Right renal pelvis (tissue), 4 donors: ENCODE measurements at regions not wholly inside any gene's neighbourhood (a gene's known extent, or its start where the extent isn't known, plus 50 kb on each side); places are given as distances from the start of the nearest gene placed in this dataset.

Experiments used
- DNase-seq, 4 donors: peaks; one replicate each; pipeline ENCODE4 v3.0.0-alpha.2; 2013; ENCODE audit warnings: low read depth in 4 of 4, low spot score in 3 of 4, missing footprints in 1 of 4

DNA sequence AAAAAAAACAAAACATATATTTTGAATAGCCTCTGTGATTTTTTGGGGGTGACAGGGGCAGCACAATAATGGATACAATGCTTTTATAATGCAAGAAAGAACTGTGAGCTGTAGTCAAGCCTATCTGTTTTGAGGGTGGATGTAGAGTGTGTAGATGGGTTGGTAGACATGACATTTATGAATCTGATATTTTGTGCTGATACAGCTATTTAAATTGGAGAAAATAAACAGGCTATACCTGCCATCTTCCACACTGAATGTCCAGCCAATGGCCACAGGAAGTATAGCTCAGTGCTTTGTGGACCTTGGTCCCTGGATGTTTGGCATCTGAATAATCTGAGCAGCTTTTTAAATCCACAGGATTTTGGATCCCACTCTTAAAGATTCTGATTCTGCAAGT, 175.0 kb downstream of the NEDD1 start:
- DNase-seq = no peak

DNA sequence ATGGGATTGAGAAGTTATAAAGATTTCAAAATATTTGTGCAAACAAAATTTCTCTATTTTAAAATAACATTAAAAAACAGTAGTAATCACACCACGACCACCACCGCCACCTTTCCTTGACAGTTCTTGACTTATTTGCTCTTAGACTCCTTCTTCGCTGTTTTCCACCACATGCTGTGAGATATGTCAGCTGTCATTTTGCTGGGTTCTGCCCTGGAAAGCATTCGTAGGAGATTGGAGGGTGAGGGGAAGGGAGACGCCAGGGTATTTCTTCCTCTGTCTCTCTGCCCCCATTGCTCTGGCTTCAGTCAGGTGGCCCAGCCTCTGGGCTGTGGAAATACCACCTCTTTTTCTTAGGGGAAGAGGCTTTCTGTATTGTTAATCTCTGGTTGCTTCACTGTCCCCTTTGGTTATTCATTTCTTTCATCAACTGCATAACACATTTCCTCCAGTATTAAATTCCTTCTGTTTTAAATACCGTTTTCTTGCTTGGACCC, 186.2 kb downstream of the NEDD1 start:
- DNase-seq = no peak

DNA sequence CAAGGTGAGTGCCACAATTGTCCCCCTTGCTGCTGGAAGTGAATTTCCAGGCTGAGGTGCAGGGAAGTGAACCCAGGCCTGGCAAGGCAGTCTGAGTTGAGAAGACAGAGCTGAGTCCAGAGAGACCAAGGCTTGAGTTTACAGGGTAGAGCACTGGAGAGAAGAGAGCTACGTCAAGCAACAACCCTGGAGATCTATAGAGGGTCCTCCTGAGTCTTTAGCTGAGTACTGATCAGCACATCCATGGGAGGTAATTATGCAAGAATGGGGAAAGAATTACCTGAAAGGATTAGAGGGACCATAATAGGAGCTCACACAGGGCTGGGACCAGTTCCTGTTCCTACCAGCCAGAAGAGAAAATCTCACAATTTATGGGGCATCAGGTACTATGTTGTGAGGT, 190.7 kb downstream of the NEDD1 start:
- DNase-seq = no peak

DNA sequence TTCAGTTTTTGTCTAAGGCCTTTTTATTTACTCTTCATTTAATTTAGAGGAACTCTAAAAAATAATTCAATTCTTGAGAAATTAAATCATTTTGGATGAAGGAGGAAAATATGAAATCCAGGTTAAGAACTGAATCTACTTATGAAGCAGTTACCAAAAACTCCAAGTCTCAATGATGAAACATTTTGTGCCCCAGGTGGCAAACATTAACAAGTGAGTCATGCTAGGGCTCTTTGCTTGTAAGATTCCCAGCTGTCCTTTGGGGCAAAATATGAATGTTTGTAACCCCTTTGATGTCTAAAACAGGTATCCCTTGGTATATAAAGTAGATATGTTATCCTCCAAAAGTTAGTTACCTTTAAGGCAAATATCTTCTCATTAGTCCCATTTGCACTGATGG, 202.4 kb downstream of the NEDD1 start:
- no peak for DNase-seq

DNA sequence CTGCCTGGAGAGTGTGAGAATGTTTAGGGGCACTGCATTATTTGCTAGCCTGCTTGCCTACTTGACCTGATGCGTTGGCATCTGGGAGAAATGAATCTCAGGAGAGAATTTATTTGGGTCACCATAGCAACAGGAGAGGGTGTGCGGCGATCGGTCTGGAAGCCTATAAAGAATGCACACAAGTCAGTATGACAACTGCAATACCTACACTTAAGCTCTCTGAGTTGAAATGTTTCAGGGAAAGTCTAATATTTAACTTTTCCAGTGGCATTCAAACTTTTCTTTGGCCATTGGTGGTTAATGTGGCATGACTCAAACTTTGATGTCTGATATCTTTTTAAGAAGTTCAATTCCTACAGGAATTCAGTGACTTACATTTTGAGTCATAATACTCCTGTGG, 205.1 kb downstream of the NEDD1 start:
- DNase-seq = peak in 1 of 4 donors; percentile 15

DNA sequence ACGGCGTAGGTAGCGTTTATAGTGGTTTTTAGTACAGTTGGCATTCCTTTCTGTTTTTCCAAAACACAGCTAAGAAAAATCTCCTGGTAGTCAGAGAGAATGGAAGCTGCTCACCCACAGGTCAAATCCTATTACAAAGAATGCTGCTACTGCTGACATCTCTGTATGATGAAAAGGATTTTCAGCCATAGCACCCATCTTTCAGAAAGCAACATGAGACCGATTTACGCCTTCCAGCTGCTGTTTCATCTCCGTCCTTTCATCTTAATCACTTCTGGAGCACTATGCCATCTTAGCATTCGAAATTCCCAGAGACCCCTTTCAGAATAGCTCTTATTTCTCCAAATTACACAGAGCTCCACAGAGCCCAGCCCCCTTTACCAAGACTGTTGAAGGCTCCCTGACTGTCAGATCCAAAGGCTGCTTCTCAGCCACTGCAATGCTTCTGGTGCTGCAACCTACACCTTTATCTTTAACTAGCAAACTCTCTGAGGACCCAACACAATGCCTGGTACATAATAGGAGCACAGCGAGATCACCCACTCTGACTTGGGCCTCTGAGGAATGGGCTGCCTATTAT, 211.8 kb downstream of the NEDD1 start:
- DNase-seq = no peak

DNA sequence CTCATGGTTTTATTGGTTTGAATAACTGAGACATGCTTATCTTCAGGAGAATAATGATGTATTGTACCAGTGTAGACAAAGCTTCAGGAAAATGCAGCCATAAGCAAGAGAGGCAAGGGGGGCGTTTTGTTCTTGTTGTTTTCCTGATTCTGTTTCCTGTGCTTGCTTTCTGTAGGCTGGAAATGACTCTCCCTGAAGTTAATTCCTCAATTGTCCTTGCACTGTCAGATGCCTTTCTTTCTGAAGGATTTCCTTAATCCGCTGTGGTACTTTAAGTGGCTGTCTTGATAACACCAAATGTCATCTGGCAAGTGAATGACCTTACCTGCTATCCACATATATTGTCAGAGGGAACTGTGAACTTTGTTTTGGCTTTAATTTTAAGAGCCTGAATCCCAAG, 220.0 kb downstream of the NEDD1 start:
- no peak for DNase-seq

DNA sequence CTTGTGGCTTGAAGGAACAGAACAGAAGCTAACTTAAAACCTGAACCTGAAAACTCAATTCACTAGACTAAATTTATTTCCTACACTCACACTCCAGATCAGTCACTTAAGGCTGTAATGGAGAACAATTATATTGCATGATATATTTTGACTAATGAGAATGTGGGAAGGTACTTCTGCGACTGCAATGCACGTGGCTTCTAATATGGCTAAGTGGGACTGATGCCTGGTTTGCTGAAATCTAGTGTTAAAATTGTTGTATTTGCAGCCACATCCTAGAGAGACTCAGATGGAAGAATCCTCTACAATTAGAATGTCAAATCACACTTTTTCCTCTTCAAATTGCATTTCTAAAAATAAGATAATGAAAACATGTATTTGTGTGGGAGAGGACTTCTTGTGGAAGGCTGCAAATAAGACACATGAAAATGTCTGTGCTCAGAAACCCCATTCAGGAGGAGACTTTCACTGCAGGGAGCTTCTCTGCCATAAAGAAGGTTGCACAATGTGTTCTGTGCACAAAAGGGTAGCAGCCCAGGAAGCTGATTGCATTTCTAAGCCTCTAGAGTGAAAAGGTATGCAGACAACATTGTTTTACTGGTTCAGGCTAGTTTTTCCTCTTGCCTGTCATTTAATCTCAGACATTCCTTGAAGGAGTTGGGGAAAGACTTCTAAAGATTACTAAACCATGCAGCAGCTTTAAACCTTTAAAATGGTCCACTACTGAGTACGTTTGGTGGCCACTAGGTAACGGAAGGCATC, 224.3 kb downstream of the NEDD1 start:
- no peak for DNase-seq

DNA sequence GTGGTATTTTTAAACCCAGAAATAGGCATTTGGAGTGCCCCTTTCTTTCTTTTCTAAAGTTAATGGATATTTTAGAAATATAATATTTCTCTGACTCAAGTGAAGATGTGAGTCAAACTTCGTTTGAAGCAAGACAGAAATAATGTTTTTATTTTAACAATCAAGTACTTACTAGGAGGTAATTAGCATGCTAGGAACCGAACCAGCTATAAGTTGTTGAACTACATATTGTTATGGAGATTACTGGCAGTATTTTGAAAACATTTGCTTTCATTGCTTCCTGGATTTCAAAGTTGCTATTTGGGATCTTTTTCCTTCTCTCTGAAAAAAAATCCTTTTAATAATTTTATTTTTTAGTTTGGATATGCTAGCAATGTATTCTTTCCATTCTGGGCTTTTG, 225.2 kb downstream of the NEDD1 start:
- DNase-seq = no peak

DNA sequence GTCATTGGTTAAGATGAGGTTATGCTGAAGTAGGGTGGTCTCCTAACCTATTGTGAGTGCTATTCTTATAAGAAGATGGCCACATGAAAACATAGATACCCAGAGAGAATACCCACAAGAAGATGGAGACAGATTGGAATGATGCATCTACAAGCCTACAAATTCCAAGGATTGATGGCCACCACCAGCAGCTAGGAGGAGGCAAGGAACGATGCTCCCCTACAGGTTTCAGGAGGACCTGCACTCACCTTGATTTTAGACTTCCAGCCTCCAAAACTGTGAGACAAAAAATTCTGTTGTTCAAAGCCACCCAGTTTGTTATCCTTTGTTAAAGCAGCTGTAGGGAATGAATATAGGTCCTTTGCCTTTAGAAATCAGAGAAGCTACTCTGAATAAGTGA, 227.4 kb downstream of the NEDD1 start:
- no peak for DNase-seq

DNA sequence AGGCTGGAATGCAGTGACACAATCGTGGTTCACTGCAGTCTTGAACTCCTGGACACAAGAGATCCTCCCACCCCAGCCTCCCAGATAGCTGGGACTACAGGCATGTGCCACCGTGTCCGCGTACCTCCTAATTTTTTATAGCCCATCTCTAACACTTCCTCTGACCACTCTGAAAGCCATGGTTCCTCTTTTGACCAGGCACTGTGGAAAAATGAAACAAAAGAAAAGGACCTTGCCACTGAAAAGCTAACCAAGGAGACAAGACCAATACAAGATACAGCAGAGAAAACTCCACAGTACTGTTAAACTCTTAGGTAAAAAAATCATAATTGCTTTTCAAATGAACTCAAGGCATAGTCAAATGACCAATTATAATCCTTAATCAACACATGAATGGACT, 233.3 kb downstream of the NEDD1 start:
- no peak for DNase-seq

DNA sequence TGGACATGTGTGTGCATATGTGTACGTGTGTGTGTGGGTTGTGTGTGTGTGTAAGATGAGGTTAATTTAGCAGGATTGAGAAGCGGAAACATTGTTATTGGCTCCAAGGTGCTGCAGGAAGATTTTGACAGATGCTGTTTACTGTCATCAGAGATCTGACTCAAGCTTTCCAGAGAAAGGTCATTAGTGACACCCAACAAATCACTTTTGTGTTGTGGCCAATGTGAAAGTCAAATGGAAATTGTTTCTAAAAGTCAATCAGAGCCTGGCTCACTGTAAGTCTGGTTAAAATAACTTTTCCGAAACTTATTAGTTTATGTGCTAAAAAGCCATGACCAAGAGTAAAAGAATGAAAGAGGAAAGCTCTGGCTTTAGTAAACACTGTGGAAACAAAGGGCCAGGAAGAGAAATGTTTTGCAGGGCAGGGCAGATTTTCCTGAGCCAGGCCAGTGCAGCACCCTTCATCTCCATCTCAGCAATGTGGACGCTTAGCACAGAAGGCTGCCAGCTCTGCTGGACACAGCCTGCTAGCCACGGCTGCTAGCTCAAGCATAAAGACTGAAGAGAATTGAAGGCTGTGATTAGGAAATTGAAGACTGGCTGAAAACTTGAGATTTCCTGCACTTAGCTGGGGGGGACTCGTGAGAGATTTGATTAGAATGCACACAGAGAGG, 235.8 kb downstream of the NEDD1 start:
- peak in 1 of 4 donors; percentile 14 for DNase-seq

DNA sequence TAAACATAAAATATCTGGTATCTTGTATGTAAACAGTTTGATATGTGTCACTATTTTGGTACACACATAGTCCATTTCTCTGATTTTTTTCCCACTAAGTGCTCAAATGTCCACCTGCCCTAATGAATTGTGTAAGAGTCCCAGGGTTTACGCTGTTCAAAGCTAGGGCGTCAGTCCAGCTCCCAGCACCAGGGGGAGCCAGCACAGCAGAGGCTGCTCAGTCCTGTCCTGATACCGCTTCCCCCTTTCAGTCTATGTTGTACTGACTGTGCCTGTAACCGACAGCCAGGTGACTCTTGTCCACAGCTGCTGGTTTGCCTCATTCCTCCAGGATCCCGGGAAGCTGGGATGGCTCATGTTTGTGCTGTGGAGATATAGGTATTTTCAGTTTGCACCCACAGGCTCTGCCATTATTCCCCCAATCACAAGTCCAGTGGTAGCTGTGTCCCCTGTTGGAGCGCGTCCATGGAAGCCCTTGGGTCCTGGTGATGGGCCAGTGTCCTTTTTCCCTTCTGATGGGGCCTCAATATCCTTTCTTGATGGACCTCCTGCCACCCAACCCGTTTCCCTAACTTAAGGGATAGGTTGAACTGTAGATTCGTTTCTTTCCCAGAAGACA, 242.0 kb downstream of the NEDD1 start:
- DNase-seq = peak in 1 of 4 donors; percentile 29

DNA sequence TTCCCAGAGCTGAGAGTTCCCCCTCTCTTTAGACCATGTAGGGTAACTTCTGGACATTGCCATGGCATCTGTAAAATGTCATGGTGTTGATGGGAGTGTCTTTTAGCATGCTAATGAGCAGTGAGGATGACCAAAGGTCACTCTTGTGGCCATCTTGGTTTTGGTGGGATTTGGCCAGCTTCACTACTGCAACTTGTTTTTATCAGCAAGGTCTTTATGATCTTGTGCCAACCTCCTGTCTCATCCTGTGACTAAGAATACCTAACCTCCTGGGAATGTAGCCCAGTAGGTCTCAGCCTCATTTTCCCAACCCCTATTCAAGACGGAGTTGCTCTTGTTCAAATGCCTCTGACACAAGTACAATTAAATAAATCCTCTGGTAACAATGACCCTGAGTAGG, 244.4 kb downstream of the NEDD1 start:
- DNase-seq = no peak

DNA sequence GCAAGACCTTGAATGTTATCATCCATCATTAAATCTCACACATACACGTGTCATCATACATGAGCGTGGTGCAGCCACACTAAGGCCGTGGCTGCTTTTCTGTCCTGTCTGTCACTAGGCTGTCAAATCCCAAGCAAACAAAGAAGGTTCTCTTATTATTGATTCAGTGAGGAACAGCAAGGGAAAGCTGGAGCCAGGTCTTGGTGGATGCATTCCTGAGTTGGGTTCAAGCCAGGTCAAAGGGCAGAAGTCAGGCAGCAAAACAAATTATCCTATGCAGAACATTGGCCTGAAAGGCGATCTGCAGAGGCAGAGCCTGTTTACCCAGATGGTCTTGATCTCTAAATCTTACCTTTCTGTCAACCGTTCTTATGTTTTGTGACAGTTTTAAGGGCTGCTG, 252.3 kb downstream of the NEDD1 start:
- peak; percentile 31 to 49 (median 37) for DNase-seq

DNA sequence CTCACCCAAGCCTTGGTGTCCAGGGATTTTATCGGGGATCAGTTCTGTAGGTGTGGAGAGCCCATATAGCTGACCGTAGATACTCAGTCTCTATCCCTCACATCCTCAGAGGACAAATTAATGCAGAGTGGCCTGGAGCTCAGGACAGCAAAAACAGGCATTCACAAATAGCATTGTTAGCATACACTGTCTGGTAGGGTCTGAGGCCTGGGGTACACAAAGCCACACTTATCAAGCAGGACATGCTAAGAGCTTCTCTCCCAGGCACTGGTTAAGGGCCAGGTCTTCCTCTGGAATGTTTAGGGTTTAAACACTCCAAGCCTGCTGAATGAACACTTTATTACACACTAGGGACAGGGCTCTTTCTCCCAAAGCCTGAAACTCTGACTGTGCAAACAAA, 253.2 kb downstream of the NEDD1 start:
- no peak for DNase-seq

DNA sequence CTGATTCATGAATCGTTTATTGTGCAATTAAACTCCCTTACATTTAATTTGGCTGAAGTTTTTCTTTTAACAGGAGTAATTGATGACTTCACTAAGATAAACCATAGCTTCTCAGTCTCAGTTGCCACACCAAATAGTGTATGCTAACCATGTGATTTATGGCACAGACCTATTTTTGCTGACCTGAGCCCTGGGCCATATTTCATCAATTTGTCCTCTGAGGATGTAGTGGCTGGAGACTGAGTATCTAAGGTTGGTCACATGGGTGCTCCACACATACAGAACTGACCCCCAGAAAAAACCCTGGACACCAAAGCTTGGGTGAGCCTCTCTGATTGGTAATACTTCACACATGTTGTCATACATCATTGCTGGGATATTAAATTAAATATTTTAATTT, 255.1 kb downstream of the NEDD1 start:
- no peak for DNase-seq

DNA sequence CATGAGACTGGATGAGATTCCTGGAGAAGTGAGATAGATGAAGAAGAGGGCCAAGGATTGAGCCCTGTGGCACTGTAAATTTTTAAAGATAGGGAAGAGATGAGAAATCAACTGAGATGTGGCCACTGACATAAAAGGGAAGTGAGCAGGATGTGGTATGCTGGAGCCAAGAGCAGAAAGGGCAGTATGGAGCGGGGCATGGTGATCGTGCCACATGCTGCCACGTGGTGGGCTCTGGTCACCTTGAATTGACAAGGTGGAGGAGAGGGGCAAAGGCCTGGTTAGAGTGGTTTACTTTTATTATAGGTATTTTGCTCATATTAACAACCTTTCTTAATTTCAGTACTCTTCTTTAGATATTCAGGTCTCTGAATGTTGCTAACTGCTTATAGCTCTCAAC, 257.9 kb downstream of the NEDD1 start:
- no peak for DNase-seq

DNA sequence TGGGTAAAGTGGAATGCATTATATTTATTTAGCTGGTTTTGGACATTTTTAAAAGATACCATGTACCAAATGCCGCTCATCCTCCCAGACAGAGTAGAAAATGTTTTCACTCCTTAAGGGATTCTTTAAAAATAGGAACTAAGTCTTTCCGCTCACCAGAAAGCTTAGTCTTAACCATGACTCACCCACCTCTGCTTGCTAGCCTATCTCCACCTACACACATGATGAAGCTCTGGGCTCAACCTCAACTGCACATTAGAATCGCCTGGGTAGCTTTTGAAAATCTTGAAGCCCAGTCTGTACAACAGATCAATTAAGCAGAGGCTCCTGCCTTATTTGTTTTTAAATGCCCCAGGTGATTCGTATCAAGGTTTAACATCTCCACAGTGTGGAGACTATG, 260.5 kb downstream of the NEDD1 start:
- DNase-seq = no peak

DNA sequence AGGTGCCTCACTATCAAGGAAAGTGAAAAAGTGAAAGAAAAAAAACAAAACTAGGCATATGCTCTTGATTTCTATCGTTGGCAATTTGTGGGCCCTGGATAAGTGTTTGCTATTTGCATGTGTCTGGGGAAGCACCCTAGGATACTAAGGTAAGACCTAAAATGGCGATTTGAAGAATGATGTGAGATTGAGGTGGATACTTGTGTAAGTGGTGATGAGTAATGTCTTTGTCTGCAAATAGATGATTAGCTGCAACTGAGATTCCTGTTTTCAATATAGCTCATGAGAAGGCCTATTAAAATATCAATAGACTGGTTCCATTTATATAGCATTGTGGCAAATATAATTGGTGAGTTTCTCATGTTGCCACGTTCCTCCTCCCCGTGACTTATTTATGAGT, 261.7 kb downstream of the NEDD1 start:
- DNase-seq = no peak

DNA sequence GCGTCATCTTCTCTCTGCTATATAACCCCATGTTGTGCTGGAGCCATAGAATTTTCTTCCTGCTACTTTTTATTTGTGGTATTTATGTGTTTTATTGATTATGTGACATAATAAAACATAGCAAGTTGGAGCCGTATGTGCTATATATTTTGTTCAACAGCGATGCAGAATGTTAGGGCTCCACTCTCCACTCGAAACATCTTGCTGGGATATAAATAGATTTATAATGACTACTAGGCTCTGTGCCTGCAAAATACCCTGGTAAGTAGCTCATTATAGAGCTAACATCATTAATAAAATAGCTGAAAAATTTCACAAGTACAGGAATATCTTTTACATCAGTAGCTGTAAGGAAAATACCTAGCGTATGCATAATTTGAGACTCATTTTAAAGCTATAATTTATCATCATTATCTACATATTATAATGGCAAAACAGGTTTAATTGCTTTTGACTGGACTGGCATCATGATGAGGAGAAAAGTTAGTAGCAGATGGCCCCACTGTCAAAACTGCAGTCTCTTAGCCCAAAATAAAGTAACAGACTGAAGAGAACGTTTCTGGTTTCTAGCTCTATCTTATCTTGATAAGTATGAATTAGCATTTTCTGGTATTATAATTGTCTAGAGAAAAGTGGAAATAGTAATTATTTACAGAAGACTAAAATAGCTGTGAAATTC, 263.0 kb downstream of the NEDD1 start:
- no peak for DNase-seq
